Endothelial cell of umbilical vein (primary cell): ENCODE measurements at regions not wholly inside any gene's neighbourhood (a gene's known extent, or its start where the extent isn't known, plus 50 kb on each side); places are given as distances from the start of the nearest gene placed in this dataset.

Source experiments
- BruUV-seq: library from RNA; stranded (reverse); fragments of 400-500 nt; replicated peaks from 2 replicates; lab custom pipeline; 2021; lab: Mats Ljungman, UMichigan
- CTCF ChIA-PET: fragments of 300-600, 350-600 bp; sonication (Branson Sonifier 250); formaldehyde crosslinking; loops from one replicate; lab custom pipeline; 2021; ENCODE audit warnings: antibody characterized with exemption, inconsistent platforms; lab: Charles Lee
- POLR2A ChIA-PET: fragments of 300-600, 350-600 bp; sonication (Branson Sonifier 250); formaldehyde crosslinking; loops from one replicate; lab custom pipeline; 2021; ENCODE audit warnings: antibody characterized with exemption, inconsistent platforms; lab: Charles Lee
- DNase-seq: peaks from one replicate; pipeline ENCODE4 v3.0.0-alpha.2; 2011; ENCODE audit warnings: low read depth, low spot score
- FAIRE-seq: peaks from 2 replicates; lab custom pipeline; 2011; peaks lifted over from hg19 to GRCh38; lab: Jason Lieb, UNC
- H2AFZ ChIP-seq: 2 replicates; pipeline ENCODE4 v1.6.0; 2012; ENCODE audit warnings: low read depth, low read length, control low read depth, inconsistent platforms
- H3K27ac ChIP-seq: 2 replicates; pipeline ENCODE4 v1.5.1; 2011; ENCODE audit warnings: low read depth, mild to moderate bottlenecking, control low read depth, low read length, moderate library complexity; ENCODE audit not compliant: insufficient read depth
- H3K27me3 ChIP-seq, 2 experiments: 2 replicates each; pipeline versions ENCODE4 v1.6.0 to v1.6.1; 2011; ENCODE audit warnings: low read length in 2 of 2, mixed read lengths in 1 of 2; ENCODE audit not compliant: control insufficient read depth in 2 of 2, insufficient read depth in 2 of 2
- H3K36me3 ChIP-seq, 2 experiments: 2 replicates in 1 of 2; 3 replicates in 1 of 2; pipeline ENCODE4 v1.5.1; 2011; ENCODE audit warnings: low read length in 2 of 2, mild to moderate bottlenecking in 1 of 2, moderate library complexity in 1 of 2; ENCODE audit not compliant: control insufficient read depth in 2 of 2, insufficient read depth in 2 of 2; ENCODE audit errors: extremely low read depth in 1 of 2
- H3K4me1 ChIP-seq: 3 replicates; pipeline ENCODE4 v1.5.1; 2011; ENCODE audit warnings: mild to moderate bottlenecking, low read length; ENCODE audit not compliant: control insufficient read depth, insufficient read depth; ENCODE audit errors: extremely low read depth
- H3K4me2 ChIP-seq: 2 replicates; pipeline ENCODE4 v1.6.1; 2011; ENCODE audit warnings: low read length, control low read depth, mixed read lengths; ENCODE audit not compliant: insufficient read depth
- H3K4me3 ChIP-seq, 3 experiments: fragments of 200-600 bp in 1 of 3; sonication (generic), shearing (Covaris generic) in 1 of 3; replicated peaks in 1 of 3; 2 replicates each; pipeline ENCODE4 v1.5.1; 2011 to 2016; ENCODE audit warnings: control low read depth in 3 of 3, low read length in 3 of 3, mild to moderate bottlenecking in 2 of 3, inconsistent platforms in 1 of 3, low read depth in 1 of 3, moderate library complexity in 1 of 3; ENCODE audit not compliant: insufficient read depth in 1 of 3
- H3K79me2 ChIP-seq: 2 replicates; pipeline ENCODE4 v1.6.0; 2012; ENCODE audit warnings: low read length, inconsistent platforms; ENCODE audit not compliant: control insufficient read depth, insufficient read depth
- H3K9ac ChIP-seq: replicated peaks from 2 replicates; pipeline ENCODE3; 2011; ENCODE audit warnings: low read length, control low read depth; ENCODE audit not compliant: insufficient read depth; ENCODE audit errors: extremely low read depth
- H3K9me1 ChIP-seq: replicated peaks from 3 replicates; pipeline ENCODE4 v1.6.0; 2011; ENCODE audit warnings: mild to moderate bottlenecking, low read length; ENCODE audit not compliant: control insufficient read depth, insufficient read depth; ENCODE audit errors: extremely low read depth
- H3K9me3 ChIP-seq: replicated peaks from 2 replicates; pipeline ENCODE4 v1.5.1; 2012; ENCODE audit warnings: low read length, inconsistent platforms; ENCODE audit not compliant: control insufficient read depth, insufficient read depth
- H4K20me1 ChIP-seq: replicated peaks from 2 replicates; pipeline ENCODE3; 2011; ENCODE audit warnings: mild to moderate bottlenecking, low read length; ENCODE audit not compliant: control insufficient read depth, insufficient read depth; ENCODE audit errors: extremely low read depth
- CTCF ChIP-seq, 2 donors: IDR thresholded peaks; 1 replicate in 1 of 2; 2 replicates in 1 of 2; pipeline ENCODE4 v1.5.1; 2011; ENCODE audit warnings: low read length in 2 of 2, mild to moderate bottlenecking in 2 of 2, moderate library complexity in 2 of 2, control low read depth in 1 of 2, inconsistent platforms in 1 of 2, low read depth in 1 of 2; ENCODE audit not compliant: insufficient read depth in 1 of 2; ENCODE audit errors: extremely low read depth in 1 of 2
- EZH2 ChIP-seq: IDR thresholded peaks from 2 replicates; pipeline ENCODE4 v1.6.1; 2012; ENCODE audit warnings: borderline replicate concordance, low read depth, mild to moderate bottlenecking, moderate library complexity, low read length, inconsistent platforms; ENCODE audit not compliant: severe bottlenecking
- GATA2 ChIP-seq: IDR thresholded peaks from 2 replicates; pipeline ENCODE4 v1.7.0; 2011; ENCODE audit warnings: low read depth, mild to moderate bottlenecking, moderate library complexity, mixed read lengths, low read length; ENCODE audit not compliant: insufficient read length, insufficient read depth
- JUN ChIP-seq: IDR thresholded peaks from 2 replicates; pipeline ENCODE4 v1.6.1; 2011; ENCODE audit warnings: borderline replicate concordance, low read depth; ENCODE audit not compliant: insufficient read length, insufficient read depth
- MAX ChIP-seq: IDR thresholded peaks from 2 replicates; pipeline ENCODE4 v1.6.1; 2011; ENCODE audit not compliant: insufficient read depth, insufficient read length
- POLR2AphosphoS5 ChIP-seq: IDR thresholded peaks from 2 replicates; pipeline ENCODE4 v1.6.1; 2012; ENCODE audit warnings: low read depth, mild to moderate bottlenecking, control low read depth, low read length, moderate library complexity; ENCODE audit not compliant: insufficient read depth
- dilution Hi-C: fragments of 300-500 bp; cut with MboI; formaldehyde crosslinking; loops from one replicate; pipeline ENCODE4 v1.15.0; 2019; ENCODE audit warnings: low sequenced_read_pairs; ENCODE audit not compliant: extremely low pct_ligation_motif_present
- intact Hi-C: fragments of 100-400 bp; cut with micrococcal nuclease; formaldehyde crosslinking; loops from one replicate; pipeline ENCODE4 v1.10.0; 2022

GRCh38 chr2:118231759-118232158 is 143.5 kb downstream of the INSIG2 start:
- no peak for TF ChIP-seq JUN
- no peak for DNase-seq
- H3K4me2 ChIP-seq = no peak overlapping the region
- dilution Hi-C loops = no loop called here
- ChIA-PET CTCF (no interaction called here), POLR2A (no interaction called here)
- intact Hi-C loops = no loop called here
- H3K9me3 ChIP-seq = no peaks in the 10 kb centered on the region
- H3K27me3 ChIP-seq = peaks cover 2 to 4% of the 10 kb centered on the region in 2 experiments
- FAIRE-seq = no peak
- H3K79me2 ChIP-seq = no peaks in the 10 kb centered on the region
- no peak overlapping the region for H3K4me3 ChIP-seq
- no peaks in the 10 kb centered on the region for H4K20me1 ChIP-seq
- H3K36me3 ChIP-seq = no peaks in the 10 kb centered on the region
- H3K27ac ChIP-seq = no peak overlapping the region
- H3K9me1 ChIP-seq = no peaks in the 10 kb centered on the region
- no peak overlapping the region for H2AFZ ChIP-seq
- H3K9ac ChIP-seq = no peak overlapping the region
- H3K4me1 ChIP-seq = no peaks in the 10 kb centered on the region
- BruUV-seq = no TSS peak

- intact Hi-C loops = no loop called here
- CTCF ChIA-PET = interaction anchor here (8.0 kb wide), 1 partner anchor 630 kb away, joined by 162 read pairs; no protein-coding TSS in a partner anchor
- dilution Hi-C loops = no loop called here
These were observed 139.6 kb downstream of the INSIG2 start for GRCh38 chr2:118227698-118228508.

More at GRCh38 chr2:118227698-118228508, 139.6 kb downstream of the INSIG2 start:
- Histone ChIP-seq H3K36me3 (no peaks in the 10 kb centered on the region), H3K27me3 (peaks cover 35 to 41% of the 10 kb centered on the region in 2 experiments), H3K4me2 (no peak overlapping the region), H3K9ac (no peak overlapping the region), H3K9me3 (no peaks in the 10 kb centered on the region), H3K9me1 (no peaks in the 10 kb centered on the region), H3K4me1 (peaks cover 6% of the 10 kb centered on the region), H3K79me2 (no peaks in the 10 kb centered on the region), H3K4me3 (no peak overlapping the region), H3K27ac (no peak overlapping the region), H2AFZ (no peak overlapping the region), H4K20me1 (no peaks in the 10 kb centered on the region)
- POLR2A ChIA-PET = no interaction called here
- TF ChIP-seq EZH2 (no peak), CTCF (IDR thresholded peaks at IDR 0.05; ENCODE audit: extremely low read depth in 1 of 2, insufficient read depth in 1 of 2, low read depth in 1 of 2, low read length in 2 of 2) (no peak), GATA2 (no peak), MAX (no peak), POLR2AphosphoS5 (no peak)
- DNase-seq = no peak
- no TSS peak for BruUV-seq
- no peak for FAIRE-seq
